ENCODE measurements at regions not wholly inside any gene's neighbourhood (a gene's known extent, or its start where the extent isn't known, plus 50 kb on each side); places are given as distances from the start of the nearest gene placed in this dataset.

- TF ChIP-seq POLR2AphosphoS5 (IDR thresholded peaks at IDR 0.05; ENCODE audit: low read depth, low read length) (no peak), PAX5 (IDR thresholded peaks at IDR 0.05; ENCODE audit: insufficient read depth, low read length, severe bottlenecking) (no peak), POLR2A (IDR thresholded peaks at IDR 0.05; ENCODE audit: low read depth, low read length) (no peak), POU2F2 (IDR thresholded peaks at IDR 0.05; ENCODE audit: low read depth, low read length) (no peak), TAF1 (IDR thresholded peaks at IDR 0.05; ENCODE audit: low read depth, low read length) (no peak), SPI1 (IDR thresholded peaks at IDR 0.05; ENCODE audit: low read depth, low read length) (no peak)
- DNase-seq (ENCODE audit: insufficient read length, low spot score) (no peak), FAIRE-seq (no peak)
These were observed 52.7 kb upstream of the LMO3 start for GRCh38 chr12:16658699-16659098.
